ENCODE measurements at regions not wholly inside any gene's neighbourhood (a gene's known extent, or its start where the extent isn't known, plus 50 kb on each side); places are given as distances from the start of the nearest gene placed in this dataset.

- Histone ChIP-seq H3K4me1 (ENCODE audit: control insufficient read depth, insufficient read depth, low read length) (peaks cover 72% of the 10 kb centered on the region), H3K27me3 (ENCODE audit: control insufficient read depth, insufficient read depth, low read length, poor library complexity, severe bottlenecking) (no peaks in the 10 kb centered on the region)
- 80% methylated on average over 32 of the region's 32 CpGs for WGBS, 2 experiments
Observed at GRCh38 chr4:3389233-3390215, 52.2 kb upstream of the HGFAC start.

GRCh38 chr4:3390288-3390811 lies 51.4 kb upstream of the HGFAC start:
- 50 to 56% methylated on average over 24 of the region's 24 CpGs for WGBS, 2 experiments
- peaks cover 67% of the 10 kb centered on the region for H3K4me1 ChIP-seq (ENCODE audit: control insufficient read depth, insufficient read depth, low read length)

More at GRCh38 chr4:3389233-3390215, 52.2 kb upstream of the HGFAC start:
- Histone ChIP-seq H3K27ac (ENCODE audit: insufficient read depth, low read depth, low read length, poor library complexity, severe bottlenecking) (no peak overlapping the region), H3K36me3 (ENCODE audit: control insufficient read depth, insufficient read depth, low read length) (no peaks in the 10 kb centered on the region), H3K4me3 (ENCODE audit: insufficient read depth, low read depth, low read length) (no peak overlapping the region), H3K9me3 (ENCODE audit: control insufficient read depth, low read length) (no peaks in the 10 kb centered on the region)

GRCh38 chr4:3391422-3391821 lies 50.3 kb upstream of the HGFAC start:
- no peaks in the 10 kb centered on the region for H3K27me3 ChIP-seq (ENCODE audit: control insufficient read depth, insufficient read depth, low read length, poor library complexity, severe bottlenecking)
- H3K9me3 ChIP-seq (ENCODE audit: control insufficient read depth, low read length): peaks cover 3% of the 10 kb centered on the region
- 81% methylated on average over 8 to 9 of the region's 9 CpGs for whole genome bisulfite sequencing, 2 experiments
- H3K36me3 ChIP-seq (ENCODE audit: control insufficient read depth, insufficient read depth, low read length): no peaks in the 10 kb centered on the region
- peaks cover 56% of the 10 kb centered on the region for H3K4me1 ChIP-seq (ENCODE audit: control insufficient read depth, insufficient read depth, low read length)
- no peak overlapping the region for H3K4me3 ChIP-seq (ENCODE audit: insufficient read depth, low read depth, low read length)
- no peak overlapping the region for H3K27ac ChIP-seq (ENCODE audit: insufficient read depth, low read depth, low read length, poor library complexity, severe bottlenecking)

More at GRCh38 chr4:3390288-3390811, 51.4 kb upstream of the HGFAC start:
- no peaks in the 10 kb centered on the region for H3K9me3 ChIP-seq (ENCODE audit: control insufficient read depth, low read length)
- no peak overlapping the region for H3K4me3 ChIP-seq (ENCODE audit: insufficient read depth, low read depth, low read length)
- H3K27ac ChIP-seq (ENCODE audit: insufficient read depth, low read depth, low read length, poor library complexity, severe bottlenecking): peak overlapping the region; percentile 6
- no peaks in the 10 kb centered on the region for H3K27me3 ChIP-seq (ENCODE audit: control insufficient read depth, insufficient read depth, low read length, poor library complexity, severe bottlenecking)
- no peaks in the 10 kb centered on the region for H3K36me3 ChIP-seq (ENCODE audit: control insufficient read depth, insufficient read depth, low read length)

All from ectodermal cell (in vitro differentiated cells).